ENCODE measurements at regions not wholly inside any gene's neighbourhood (a gene's known extent, or its start where the extent isn't known, plus 50 kb on each side); places are given as distances from the start of the nearest gene placed in this dataset.
A peak's percentile ranks its signal among the peaks of the same experiment; 100 is the strongest.

DNA sequence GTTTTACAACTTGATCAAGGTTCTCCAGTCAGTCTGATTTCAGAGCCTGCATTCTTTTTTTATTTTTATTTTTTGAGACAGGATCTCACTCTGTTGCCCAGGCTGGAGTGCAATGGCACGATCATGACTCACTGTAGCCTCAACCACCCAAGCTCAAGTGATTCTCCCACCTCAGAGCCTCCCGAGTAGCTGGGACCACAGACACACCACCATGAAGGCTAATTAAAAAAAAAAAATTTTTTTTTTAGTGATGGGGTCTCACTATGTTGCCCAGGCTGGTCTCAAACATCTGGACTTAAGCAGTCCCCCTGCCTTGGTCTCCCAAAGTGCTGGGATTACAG lies 117.2 kb upstream of the NAV2 start:
- no peak for TF ChIP-seq EZH2 (IDR thresholded peaks at IDR 0.05; ENCODE audit: borderline replicate concordance, low read depth, low read length, severe bottlenecking)
- no peak for TF ChIP-seq MYC (IDR thresholded peaks at IDR 0.05; ENCODE audit: low read depth, low read length)
- TF ChIP-seq GATA2 (IDR thresholded peaks at IDR 0.05; ENCODE audit: insufficient read depth, insufficient read length, low read depth, low read length), result no peak
- no peak for TF ChIP-seq POLR2AphosphoS5 (IDR thresholded peaks at IDR 0.05; ENCODE audit: insufficient read depth, low read depth, low read length)
- no peak for TF ChIP-seq JUN (IDR thresholded peaks at IDR 0.05; ENCODE audit: borderline replicate concordance, insufficient read depth, insufficient read length, low read depth)
- TF ChIP-seq FOS (IDR thresholded peaks at IDR 0.05; ENCODE audit: borderline replicate concordance, insufficient read depth, low read length), result no peak
- TF ChIP-seq, protein P1, sequence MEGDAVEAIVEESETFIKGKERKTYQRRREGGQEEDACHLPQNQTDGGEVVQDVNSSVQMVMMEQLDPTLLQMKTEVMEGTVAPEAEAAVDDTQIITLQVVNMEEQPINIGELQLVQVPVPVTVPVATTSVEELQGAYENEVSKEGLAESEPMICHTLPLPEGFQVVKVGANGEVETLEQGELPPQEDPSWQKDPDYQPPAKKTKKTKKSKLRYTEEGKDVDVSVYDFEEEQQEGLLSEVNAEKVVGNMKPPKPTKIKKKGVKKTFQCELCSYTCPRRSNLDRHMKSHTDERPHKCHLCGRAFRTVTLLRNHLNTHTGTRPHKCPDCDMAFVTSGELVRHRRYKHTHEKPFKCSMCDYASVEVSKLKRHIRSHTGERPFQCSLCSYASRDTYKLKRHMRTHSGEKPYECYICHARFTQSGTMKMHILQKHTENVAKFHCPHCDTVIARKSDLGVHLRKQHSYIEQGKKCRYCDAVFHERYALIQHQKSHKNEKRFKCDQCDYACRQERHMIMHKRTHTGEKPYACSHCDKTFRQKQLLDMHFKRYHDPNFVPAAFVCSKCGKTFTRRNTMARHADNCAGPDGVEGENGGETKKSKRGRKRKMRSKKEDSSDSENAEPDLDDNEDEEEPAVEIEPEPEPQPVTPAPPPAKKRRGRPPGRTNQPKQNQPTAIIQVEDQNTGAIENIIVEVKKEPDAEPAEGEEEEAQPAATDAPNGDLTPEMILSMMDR (IDR thresholded peaks at IDR 0.05; ENCODE audit: extremely low read depth in 1 of 2, insufficient read depth in 1 of 2, low read depth in 1 of 2, low read length in 2 of 2), result no peak
- no peak for TF ChIP-seq POLR2A (IDR thresholded peaks at IDR 0.05; ENCODE audit: low read depth, low read length)
- TF ChIP-seq, protein P2, sequence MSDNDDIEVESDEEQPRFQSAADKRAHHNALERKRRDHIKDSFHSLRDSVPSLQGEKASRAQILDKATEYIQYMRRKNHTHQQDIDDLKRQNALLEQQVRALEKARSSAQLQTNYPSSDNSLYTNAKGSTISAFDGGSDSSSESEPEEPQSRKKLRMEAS (IDR thresholded peaks at IDR 0.05; ENCODE audit: insufficient read depth, insufficient read length), result no peak
- peaks cover 34% of the 10 kb centered on the region for H3K4me1 ChIP-seq (ENCODE audit: control insufficient read depth, extremely low read depth, insufficient read depth, low read length)
- no peak overlapping the region for H3K4me2 ChIP-seq (ENCODE audit: insufficient read depth, low read length)
- H3K9ac ChIP-seq (replicated peaks; ENCODE audit: extremely low read depth, insufficient read depth, low read length), result peak overlapping the region; percentile 75
- intact Hi-C loops (cut with micrococcal nuclease) (loop anchor here (5.0 kb wide), 1 partner anchor 223 kb away; no protein-coding TSS in a partner anchor), dilution Hi-C loops (cut with MboI; ENCODE audit: extremely low pct_ligation_motif_present, low sequenced_read_pairs) (no loop called here)
- no peaks in the 10 kb centered on the region for H4K20me1 ChIP-seq (replicated peaks; ENCODE audit: control insufficient read depth, extremely low read depth, insufficient read depth, low read length)
- FAIRE-seq (no peak), DNase-seq (ENCODE audit: low read depth, low spot score) (no peak)
- ChIA-PET POLR2A (no interaction called here), CTCF (interaction anchor here (1.3 to 3.2 kb wide), 4 partner anchors 32 to 119 kb away, joined by 4 to 21 read pairs (median 10); no protein-coding TSS in a partner anchor)
- H3K9me1 ChIP-seq (replicated peaks; ENCODE audit: control insufficient read depth, extremely low read depth, insufficient read depth, low read length), result no peaks in the 10 kb centered on the region
- H3K79me2 ChIP-seq (ENCODE audit: control insufficient read depth, insufficient read depth, low read length), result no peaks in the 10 kb centered on the region
- no peak overlapping the region for H2AFZ ChIP-seq (ENCODE audit: low read depth, low read length)
- H3K27me3 ChIP-seq (ENCODE audit: control insufficient read depth in 2 of 2, insufficient read depth in 2 of 2, low read length in 2 of 2), result no peaks in the 10 kb centered on the region
- H3K9me3 ChIP-seq (replicated peaks; ENCODE audit: control insufficient read depth, insufficient read depth, low read length), result no peaks in the 10 kb centered on the region
- TSS peak; percentile 53 for BruUV-seq (replicated peaks)
- H3K4me3 ChIP-seq (replicated peaks in 1 of 3; ENCODE audit: insufficient read depth in 1 of 3, low read depth in 1 of 3, low read length in 3 of 3), result no peak overlapping the region
- peak overlapping the region; percentile 95 for H3K27ac ChIP-seq (ENCODE audit: insufficient read depth, low read depth, low read length)
- H3K36me3 ChIP-seq (ENCODE audit: control insufficient read depth in 2 of 2, extremely low read depth in 1 of 2, insufficient read depth in 2 of 2, low read length in 2 of 2), result no peaks in the 10 kb centered on the region

Measured in endothelial cell of umbilical vein (primary cell).